A549 (cell line): ENCODE measurements at regions not wholly inside any gene's neighbourhood (a gene's known extent, or its start where the extent isn't known, plus 50 kb on each side); places are given as distances from the start of the nearest gene placed in this dataset.

ENCODE experiments used
- ATAC-seq, 2 experiments: fragments of 200-7000 bp in 1 of 2; fragments of >200 bp in 1 of 2; cut with Nextera tagmentation in 1 of 2; cut with Tn5 transposase in 1 of 2; 3 replicates each; pipeline versions ENCODE4 v1.8.0 to v1.9.1; 2018 to 2020; ENCODE audit warnings: mild to moderate bottlenecking in 1 of 2, moderate library complexity in 1 of 2
- CTCF ChIA-PET: fragments of 300-600 bp; sonication (Branson Sonifier 250); formaldehyde crosslinking; extraction: SDS; loops from one replicate; lab custom pipeline; 2021; ENCODE audit warnings: antibody characterized with exemption, inconsistent platforms; lab: Yijun Ruan, JAX
- POLR2A ChIA-PET: fragments of 350-600 bp; formaldehyde crosslinking; extraction: SDS; loops from one replicate; lab custom pipeline; 2021; ENCODE audit warnings: antibody characterized with exemption, inconsistent platforms; lab: Yijun Ruan, JAX
- DNase-seq, 2 experiments: peaks; one replicate each; pipeline versions ENCODE4 v3.0.0 to v3.0.0-alpha.2; 2011 to 2016; ENCODE audit warnings: low read depth in 1 of 2, low spot score in 1 of 2
- FAIRE-seq: peaks from 2 replicates; lab custom pipeline; 2011; peaks lifted over from hg19 to GRCh38; lab: Jason Lieb, UNC
- H3K27ac ChIP-seq, 2 experiments: fragments of >200 bp; sonication (Bioruptor Twin); formaldehyde crosslinking; 3 replicates each; pipeline ENCODE4 v1.5.1; 2016 to 2017
- H3K4me1 ChIP-seq: fragments of >200 bp; sonication (Bioruptor Twin); formaldehyde crosslinking; 3 replicates; pipeline ENCODE4 v1.6.1; 2016
- H3K4me2 ChIP-seq: fragments of >200 bp; sonication (Bioruptor Twin); formaldehyde crosslinking; 3 replicates; pipeline ENCODE4 v1.6.1; 2016
- H3K4me3 ChIP-seq: fragments of >200 bp; sonication (Bioruptor Twin); formaldehyde crosslinking; 3 replicates; pipeline ENCODE4 v1.5.1; 2016
- H3K9me3 ChIP-seq: fragments of >200 bp; sonication (Bioruptor Twin); formaldehyde crosslinking; 3 replicates; pipeline ENCODE4 v1.6.1; 2016
- CEBPB ChIP-seq, 2 experiments: fragments of >200 bp in 1 of 2; sonication (Bioruptor Twin) in 1 of 2; formaldehyde crosslinking in 1 of 2; IDR thresholded peaks; 2 replicates each; pipeline ENCODE4 v1.6.1; 2012 to 2016
- CHD2 ChIP-seq: fragments of 150-350 bp; IDR thresholded peaks from 2 replicates; pipeline ENCODE4 v1.6.1; 2014; ENCODE audit warnings: low read length; ENCODE audit not compliant: partially characterized antibody
- EHMT2 ChIP-seq: fragments of 200-600 bp; sonication (generic); IDR thresholded peaks from 2 replicates; pipeline ENCODE4 v1.6.1; 2016; ENCODE audit warnings: antibody characterized with exemption, low read depth, mild to moderate bottlenecking, moderate library complexity
- ESRRA ChIP-seq: fragments of 150-350 bp; IDR thresholded peaks from 2 replicates; pipeline ENCODE4 v1.6.1; 2014; ENCODE audit warnings: mild to moderate bottlenecking, low read length, borderline replicate concordance
- FOXS1 ChIP-seq: fragments of 250-450 bp; sonication (Bioruptor Pico); IDR thresholded peaks from 2 replicates; pipeline ENCODE4 v1.5.0; 2020; ENCODE audit warnings: mild to moderate bottlenecking, moderate library complexity
- HDAC2 ChIP-seq: fragments of 200-600 bp; sonication (generic); IDR thresholded peaks from 2 replicates; pipeline ENCODE4 v1.6.1; 2016
- HOXA7 ChIP-seq: fragments of 250-450 bp; sonication (Bioruptor Pico); IDR thresholded peaks from 2 replicates; pipeline ENCODE4 v1.5.0; 2020; ENCODE audit warnings: mild to moderate bottlenecking, moderate library complexity
- KDM1A ChIP-seq: fragments of 200-600 bp; sonication (generic); IDR thresholded peaks from 2 replicates; pipeline ENCODE4 v1.6.1; 2016; ENCODE audit warnings: low read depth, mild to moderate bottlenecking
- MAFK ChIP-seq: fragments of 450-650 bp; IDR thresholded peaks from 2 replicates; pipeline ENCODE4 v1.6.1; 2014; ENCODE audit not compliant: partially characterized antibody
- MYC ChIP-seq: IDR thresholded peaks from 2 replicates; pipeline ENCODE4 v1.6.1; 2012; ENCODE audit warnings: mild to moderate bottlenecking, inconsistent platforms, low read length, improper control_type of control experiment, borderline replicate concordance
- NFE2L2 ChIP-seq: fragments of 150-350 bp; conservative IDR thresholded peaks from 2 replicates; pipeline ENCODE4 v1.6.1; 2014; ENCODE audit warnings: low read length
- NPAS2 ChIP-seq: fragments of 250-450 bp; sonication (Bioruptor Pico); IDR thresholded peaks from 2 replicates; pipeline ENCODE4 v1.8.0; 2022; ENCODE audit warnings: mild to moderate bottlenecking, moderate library complexity, borderline replicate concordance
- NR3C1 ChIP-seq: fragments of >200 bp; sonication (Bioruptor Twin); formaldehyde crosslinking; IDR thresholded peaks from 3 replicates; pipeline ENCODE4 v1.6.1; 2017
- POLR2AphosphoS2 ChIP-seq: conservative IDR thresholded peaks from 2 replicates; pipeline ENCODE4 v1.6.1; 2012; ENCODE audit warnings: low read length, improper control_type of control experiment, inconsistent platforms
- RARB ChIP-seq: fragments of 250-450 bp; sonication (Bioruptor Pico); IDR thresholded peaks from 2 replicates; pipeline ENCODE4 v1.8.0; 2021; ENCODE audit warnings: mild to moderate bottlenecking, moderate library complexity
- RCOR1 ChIP-seq: fragments of 150-350 bp; IDR thresholded peaks from 2 replicates; pipeline ENCODE4 v1.6.1; 2014; ENCODE audit warnings: antibody characterized with exemption, low read length, low read depth
- SREBF2 ChIP-seq: fragments of 450-650 bp; IDR thresholded peaks from 2 replicates; pipeline ENCODE4 v1.6.1; 2014; ENCODE audit warnings: mild to moderate bottlenecking, moderate library complexity
- TFCP2L1 ChIP-seq: fragments of 250-450 bp; sonication (Bioruptor Pico); IDR thresholded peaks from 2 replicates; pipeline ENCODE4 v1.5.0; 2021; ENCODE audit warnings: mild to moderate bottlenecking
- ZSCAN20 ChIP-seq: fragments of 250-450 bp; sonication (Bioruptor Pico); IDR thresholded peaks from 2 replicates; pipeline ENCODE4 v1.8.0; 2022; ENCODE audit warnings: mild to moderate bottlenecking, moderate library complexity
- WGBS: methylation state at CpG from one replicate; pipeline ENCODE4 v1.1.6; 2017; ENCODE audit errors: missing lambda C conversion rate; 5-methylcytosine and 5-hydroxymethylcytosine counted together
- TF ChIP-seq, protein P1 (sequence below): fragments of 150-350 bp; IDR thresholded peaks from 2 replicates; pipeline ENCODE4 v1.6.1; 2014; ENCODE audit warnings: low read depth, mild to moderate bottlenecking, low read length
- TF ChIP-seq, protein P2 (sequence below): fragments of >200 bp; sonication (Bioruptor Twin); formaldehyde crosslinking; IDR thresholded peaks from 3 replicates; pipeline ENCODE4 v1.5.1; 2016
- TF ChIP-seq, protein P3 (sequence below): fragments of 200-600 bp; sonication (generic); IDR thresholded peaks from 2 replicates; pipeline ENCODE4 v1.6.1; 2016; ENCODE audit warnings: antibody characterized with exemption, mild to moderate bottlenecking, moderate library complexity
- TF ChIP-seq, protein P4 (sequence below): fragments of 250-450 bp; sonication (Bioruptor Pico); IDR thresholded peaks from 2 replicates; pipeline ENCODE4 v1.5.0; 2020; ENCODE audit warnings: low read depth, mild to moderate bottlenecking, moderate library complexity

DNA sequence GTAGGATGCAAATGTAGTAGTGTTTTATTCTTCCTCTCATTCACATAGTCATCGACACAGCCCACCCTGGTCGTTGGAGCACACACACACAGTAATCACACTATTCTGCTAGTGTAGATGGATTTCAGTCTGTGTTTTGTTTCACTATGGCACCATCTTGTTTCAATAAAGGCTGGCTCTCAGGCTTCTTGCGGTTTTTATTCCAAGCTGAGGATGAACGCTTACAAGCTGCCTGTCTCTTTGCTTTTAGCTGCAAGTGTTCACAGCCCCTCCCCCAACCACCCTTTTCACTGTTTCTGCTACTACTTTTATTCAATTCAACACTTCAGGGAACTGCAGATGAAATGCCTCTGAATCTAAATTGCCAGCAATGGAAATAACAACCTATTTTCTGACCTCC, 140.9 kb upstream of the PMFBP1 start:
- CTCF ChIA-PET: no interaction called here
- Histone ChIP-seq H3K9me3 (0 out of 3 replicates have a peak, but pooled peaks cover 3% of the 10 kb centered on the region), H3K4me2 (no peak overlapping the region)
- DNase-seq (no peak), ATAC-seq (no peak), FAIRE-seq (no peak)
- TF ChIP-seq MAFK: no peak
- TF ChIP-seq ZSCAN20 (CRISPR knock-in tag): no peak
- no peak for TF ChIP-seq CEBPB (IDR thresholded peaks at IDR 0.05)
- TF ChIP-seq NPAS2 (CRISPR knock-in tag): no peak
- no peak for TF ChIP-seq MYC
- no peak for TF ChIP-seq FOXS1
- TF ChIP-seq, all 56 proteins: peak for 0
- H3K27ac ChIP-seq: no peak overlapping the region
- 33% methylated on average over 4 of the region's 4 CpGs for WGBS
- H3K4me1 ChIP-seq: no peaks in the 10 kb centered on the region
- POLR2A ChIA-PET: no interaction called here
- no peak overlapping the region for H3K4me3 ChIP-seq

DNA sequence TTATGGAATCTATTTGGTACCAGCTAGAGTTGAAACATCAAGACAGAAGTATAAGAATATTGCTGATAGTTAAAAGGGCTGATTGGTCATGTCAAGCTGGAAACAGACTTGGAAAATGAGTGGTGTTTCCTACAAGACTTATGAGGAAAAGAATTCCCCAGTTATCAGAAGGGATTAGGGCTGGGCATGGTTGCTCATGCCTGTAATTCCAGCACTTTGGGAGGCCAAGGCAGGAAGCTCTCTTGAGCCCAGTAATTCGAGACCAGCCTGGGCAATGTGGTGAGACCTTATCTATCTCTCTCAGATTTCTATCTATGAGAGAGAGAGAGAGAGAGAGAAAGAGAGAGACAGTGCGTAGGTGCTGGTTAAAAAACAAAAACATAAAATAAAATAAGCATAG, 139.5 kb upstream of the PMFBP1 start:
- WGBS: 24% methylated on average over 2 of the region's 2 CpGs

More for the DNA sequence above, 139.5 kb upstream of the PMFBP1 start:
- ChIA-PET CTCF (no interaction called here), POLR2A (no interaction called here)
- Histone ChIP-seq H3K9me3 (0 out of 3 replicates have a peak, but pooled peaks cover 3% of the 10 kb centered on the region), H3K4me2 (no peak overlapping the region), H3K4me3 (no peak overlapping the region), H3K4me1 (no peaks in the 10 kb centered on the region), H3K27ac (no peak overlapping the region)
- no peak for TF ChIP-seq ESRRA
- TF ChIP-seq, protein P1, sequence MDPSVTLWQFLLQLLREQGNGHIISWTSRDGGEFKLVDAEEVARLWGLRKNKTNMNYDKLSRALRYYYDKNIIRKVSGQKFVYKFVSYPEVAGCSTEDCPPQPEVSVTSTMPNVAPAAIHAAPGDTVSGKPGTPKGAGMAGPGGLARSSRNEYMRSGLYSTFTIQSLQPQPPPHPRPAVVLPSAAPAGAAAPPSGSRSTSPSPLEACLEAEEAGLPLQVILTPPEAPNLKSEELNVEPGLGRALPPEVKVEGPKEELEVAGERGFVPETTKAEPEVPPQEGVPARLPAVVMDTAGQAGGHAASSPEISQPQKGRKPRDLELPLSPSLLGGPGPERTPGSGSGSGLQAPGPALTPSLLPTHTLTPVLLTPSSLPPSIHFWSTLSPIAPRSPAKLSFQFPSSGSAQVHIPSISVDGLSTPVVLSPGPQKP: no peak
- TF ChIP-seq NPAS2 (CRISPR knock-in tag): no peak
- TF ChIP-seq NR3C1: no peak
- TF ChIP-seq RARB (CRISPR knock-in tag): no peak
- TF ChIP-seq KDM1A: no peak
- TF ChIP-seq CHD2: no peak
- TF ChIP-seq, protein P2, sequence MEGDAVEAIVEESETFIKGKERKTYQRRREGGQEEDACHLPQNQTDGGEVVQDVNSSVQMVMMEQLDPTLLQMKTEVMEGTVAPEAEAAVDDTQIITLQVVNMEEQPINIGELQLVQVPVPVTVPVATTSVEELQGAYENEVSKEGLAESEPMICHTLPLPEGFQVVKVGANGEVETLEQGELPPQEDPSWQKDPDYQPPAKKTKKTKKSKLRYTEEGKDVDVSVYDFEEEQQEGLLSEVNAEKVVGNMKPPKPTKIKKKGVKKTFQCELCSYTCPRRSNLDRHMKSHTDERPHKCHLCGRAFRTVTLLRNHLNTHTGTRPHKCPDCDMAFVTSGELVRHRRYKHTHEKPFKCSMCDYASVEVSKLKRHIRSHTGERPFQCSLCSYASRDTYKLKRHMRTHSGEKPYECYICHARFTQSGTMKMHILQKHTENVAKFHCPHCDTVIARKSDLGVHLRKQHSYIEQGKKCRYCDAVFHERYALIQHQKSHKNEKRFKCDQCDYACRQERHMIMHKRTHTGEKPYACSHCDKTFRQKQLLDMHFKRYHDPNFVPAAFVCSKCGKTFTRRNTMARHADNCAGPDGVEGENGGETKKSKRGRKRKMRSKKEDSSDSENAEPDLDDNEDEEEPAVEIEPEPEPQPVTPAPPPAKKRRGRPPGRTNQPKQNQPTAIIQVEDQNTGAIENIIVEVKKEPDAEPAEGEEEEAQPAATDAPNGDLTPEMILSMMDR: no peak
- no peak for TF ChIP-seq NFE2L2
- TF ChIP-seq HDAC2: no peak
- TF ChIP-seq, protein P3, sequence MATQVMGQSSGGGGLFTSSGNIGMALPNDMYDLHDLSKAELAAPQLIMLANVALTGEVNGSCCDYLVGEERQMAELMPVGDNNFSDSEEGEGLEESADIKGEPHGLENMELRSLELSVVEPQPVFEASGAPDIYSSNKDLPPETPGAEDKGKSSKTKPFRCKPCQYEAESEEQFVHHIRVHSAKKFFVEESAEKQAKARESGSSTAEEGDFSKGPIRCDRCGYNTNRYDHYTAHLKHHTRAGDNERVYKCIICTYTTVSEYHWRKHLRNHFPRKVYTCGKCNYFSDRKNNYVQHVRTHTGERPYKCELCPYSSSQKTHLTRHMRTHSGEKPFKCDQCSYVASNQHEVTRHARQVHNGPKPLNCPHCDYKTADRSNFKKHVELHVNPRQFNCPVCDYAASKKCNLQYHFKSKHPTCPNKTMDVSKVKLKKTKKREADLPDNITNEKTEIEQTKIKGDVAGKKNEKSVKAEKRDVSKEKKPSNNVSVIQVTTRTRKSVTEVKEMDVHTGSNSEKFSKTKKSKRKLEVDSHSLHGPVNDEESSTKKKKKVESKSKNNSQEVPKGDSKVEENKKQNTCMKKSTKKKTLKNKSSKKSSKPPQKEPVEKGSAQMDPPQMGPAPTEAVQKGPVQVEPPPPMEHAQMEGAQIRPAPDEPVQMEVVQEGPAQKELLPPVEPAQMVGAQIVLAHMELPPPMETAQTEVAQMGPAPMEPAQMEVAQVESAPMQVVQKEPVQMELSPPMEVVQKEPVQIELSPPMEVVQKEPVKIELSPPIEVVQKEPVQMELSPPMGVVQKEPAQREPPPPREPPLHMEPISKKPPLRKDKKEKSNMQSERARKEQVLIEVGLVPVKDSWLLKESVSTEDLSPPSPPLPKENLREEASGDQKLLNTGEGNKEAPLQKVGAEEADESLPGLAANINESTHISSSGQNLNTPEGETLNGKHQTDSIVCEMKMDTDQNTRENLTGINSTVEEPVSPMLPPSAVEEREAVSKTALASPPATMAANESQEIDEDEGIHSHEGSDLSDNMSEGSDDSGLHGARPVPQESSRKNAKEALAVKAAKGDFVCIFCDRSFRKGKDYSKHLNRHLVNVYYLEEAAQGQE: no peak
- TF ChIP-seq POLR2AphosphoS2: no peak
- no peak for TF ChIP-seq FOXS1
- TF ChIP-seq SREBF2: no peak
- TF ChIP-seq HOXA7: no peak
- TF ChIP-seq EHMT2: no peak
- no peak for TF ChIP-seq TFCP2L1 (CRISPR knock-in tag)
- TF ChIP-seq, protein P4, sequence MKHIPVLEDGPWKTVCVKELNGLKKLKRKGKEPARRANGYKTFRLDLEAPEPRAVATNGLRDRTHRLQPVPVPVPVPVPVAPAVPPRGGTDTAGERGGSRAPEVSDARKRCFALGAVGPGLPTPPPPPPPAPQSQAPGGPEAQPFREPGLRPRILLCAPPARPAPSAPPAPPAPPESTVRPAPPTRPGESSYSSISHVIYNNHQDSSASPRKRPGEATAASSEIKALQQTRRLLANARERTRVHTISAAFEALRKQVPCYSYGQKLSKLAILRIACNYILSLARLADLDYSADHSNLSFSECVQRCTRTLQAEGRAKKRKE (CRISPR knock-in tag): no peak
- TF ChIP-seq RCOR1: no peak
- FAIRE-seq (no peak), DNase-seq (no peak), ATAC-seq (no peak)
